A549 (cell line): ENCODE measurements at regions not wholly inside any gene's neighbourhood (a gene's known extent, or its start where the extent isn't known, plus 50 kb on each side); places are given as distances from the start of the nearest gene placed in this dataset.

Experiments
- ATAC-seq, 2 experiments: fragments of 200-7000 bp in 1 of 2; fragments of >200 bp in 1 of 2; cut with Nextera tagmentation in 1 of 2; cut with Tn5 transposase in 1 of 2; 3 replicates each; pipeline versions ENCODE4 v1.8.0 to v1.9.1; 2018 to 2020; ENCODE audit warnings: mild to moderate bottlenecking in 1 of 2, moderate library complexity in 1 of 2
- CTCF ChIA-PET: fragments of 300-600 bp; sonication (Branson Sonifier 250); formaldehyde crosslinking; extraction: SDS; loops from one replicate; lab custom pipeline; 2021; ENCODE audit warnings: antibody characterized with exemption, inconsistent platforms; lab: Yijun Ruan, JAX
- POLR2A ChIA-PET: fragments of 350-600 bp; formaldehyde crosslinking; extraction: SDS; loops from one replicate; lab custom pipeline; 2021; ENCODE audit warnings: antibody characterized with exemption, inconsistent platforms; lab: Yijun Ruan, JAX
- DNase-seq, 2 experiments: peaks; one replicate each; pipeline versions ENCODE4 v3.0.0 to v3.0.0-alpha.2; 2011 to 2016; ENCODE audit warnings: low read depth in 1 of 2, low spot score in 1 of 2
- FAIRE-seq: peaks from 2 replicates; lab custom pipeline; 2011; peaks lifted over from hg19 to GRCh38; lab: Jason Lieb, UNC
- H3K27ac ChIP-seq, 2 experiments: fragments of >200 bp; sonication (Bioruptor Twin); formaldehyde crosslinking; 3 replicates each; pipeline ENCODE4 v1.5.1; 2016 to 2017
- H3K4me1 ChIP-seq: fragments of >200 bp; sonication (Bioruptor Twin); formaldehyde crosslinking; 3 replicates; pipeline ENCODE4 v1.6.1; 2016
- H3K4me2 ChIP-seq: fragments of >200 bp; sonication (Bioruptor Twin); formaldehyde crosslinking; 3 replicates; pipeline ENCODE4 v1.6.1; 2016
- H3K4me3 ChIP-seq: fragments of >200 bp; sonication (Bioruptor Twin); formaldehyde crosslinking; 3 replicates; pipeline ENCODE4 v1.5.1; 2016
- H3K9me3 ChIP-seq: fragments of >200 bp; sonication (Bioruptor Twin); formaldehyde crosslinking; 3 replicates; pipeline ENCODE4 v1.6.1; 2016
- BCL3 ChIP-seq: fragments of >200 bp; sonication (Bioruptor Twin); formaldehyde crosslinking; IDR thresholded peaks from 3 replicates; pipeline ENCODE4 v1.6.1; 2016
- CBX8 ChIP-seq: fragments of 200-600 bp; sonication (generic); IDR thresholded peaks from 2 replicates; pipeline ENCODE4 v1.6.1; 2016
- CHD4 ChIP-seq: fragments of 200-600 bp; sonication (generic); IDR thresholded peaks from 2 replicates; pipeline ENCODE4 v1.6.1; 2016; ENCODE audit warnings: antibody characterized with exemption, mild to moderate bottlenecking, borderline replicate concordance
- CTCF ChIP-seq: fragments of >200 bp; sonication (Bioruptor Twin); formaldehyde crosslinking; IDR thresholded peaks from 3 replicates; pipeline ENCODE4 v1.5.1; 2016
- FOXS1 ChIP-seq: fragments of 250-450 bp; sonication (Bioruptor Pico); IDR thresholded peaks from 2 replicates; pipeline ENCODE4 v1.5.0; 2020; ENCODE audit warnings: mild to moderate bottlenecking, moderate library complexity
- GATA3 ChIP-seq: IDR thresholded peaks from 2 replicates; pipeline ENCODE4 v1.6.1; 2012; ENCODE audit warnings: borderline replicate concordance
- HOXB5 ChIP-seq: fragments of 250-450 bp; sonication (Bioruptor Pico); IDR thresholded peaks from 2 replicates; pipeline ENCODE4 v1.5.0; 2020; ENCODE audit warnings: mild to moderate bottlenecking, moderate library complexity
- JUNB ChIP-seq: fragments of >200 bp; sonication (Bioruptor Twin); formaldehyde crosslinking; IDR thresholded peaks from 2 replicates; pipeline ENCODE4 v1.6.1; 2016
- MAFK ChIP-seq: fragments of 450-650 bp; IDR thresholded peaks from 2 replicates; pipeline ENCODE4 v1.6.1; 2014; ENCODE audit not compliant: partially characterized antibody
- PBX3 ChIP-seq: IDR thresholded peaks from 2 replicates; pipeline ENCODE4 v1.6.1; 2012
- POLR2AphosphoS2 ChIP-seq: conservative IDR thresholded peaks from 2 replicates; pipeline ENCODE4 v1.6.1; 2012; ENCODE audit warnings: low read length, improper control_type of control experiment, inconsistent platforms
- RCOR1 ChIP-seq: fragments of 150-350 bp; IDR thresholded peaks from 2 replicates; pipeline ENCODE4 v1.6.1; 2014; ENCODE audit warnings: antibody characterized with exemption, low read length, low read depth
- RFX5 ChIP-seq: fragments of 450-650 bp; IDR thresholded peaks from 2 replicates; pipeline ENCODE4 v1.7.1; 2014; ENCODE audit warnings: antibody characterized with exemption, mild to moderate bottlenecking, moderate library complexity
- SMC3 ChIP-seq: fragments of >200 bp; sonication (Bioruptor Twin); formaldehyde crosslinking; IDR thresholded peaks from 3 replicates; pipeline ENCODE4 v1.6.1; 2018; ENCODE audit warnings: inconsistent platforms
- TFCP2L1 ChIP-seq: fragments of 250-450 bp; sonication (Bioruptor Pico); IDR thresholded peaks from 2 replicates; pipeline ENCODE4 v1.5.0; 2021; ENCODE audit warnings: mild to moderate bottlenecking
- ZC3H11A ChIP-seq: fragments of 450-650 bp; IDR thresholded peaks from 2 replicates; pipeline ENCODE4 v1.6.1; 2014; ENCODE audit warnings: antibody characterized with exemption, mild to moderate bottlenecking
- ZFP36 ChIP-seq: fragments of 450-650 bp; IDR thresholded peaks from 2 replicates; pipeline ENCODE4 v1.6.1; 2014; ENCODE audit warnings: borderline replicate concordance; ENCODE audit not compliant: partially characterized antibody
- WGBS: methylation state at CpG from one replicate; pipeline ENCODE4 v1.1.6; 2017; ENCODE audit errors: missing lambda C conversion rate; 5-methylcytosine and 5-hydroxymethylcytosine counted together
- TF ChIP-seq, protein P1 (sequence below): fragments of 200-600 bp; sonication (generic); IDR thresholded peaks from 2 replicates; pipeline ENCODE4 v1.6.1; 2016; ENCODE audit warnings: antibody characterized with exemption, mild to moderate bottlenecking, moderate library complexity
- TF ChIP-seq, protein P2 (sequence below): fragments of 450-650 bp; IDR thresholded peaks from 2 replicates; pipeline ENCODE4 v1.6.1; 2014; ENCODE audit warnings: antibody characterized with exemption

DNA sequence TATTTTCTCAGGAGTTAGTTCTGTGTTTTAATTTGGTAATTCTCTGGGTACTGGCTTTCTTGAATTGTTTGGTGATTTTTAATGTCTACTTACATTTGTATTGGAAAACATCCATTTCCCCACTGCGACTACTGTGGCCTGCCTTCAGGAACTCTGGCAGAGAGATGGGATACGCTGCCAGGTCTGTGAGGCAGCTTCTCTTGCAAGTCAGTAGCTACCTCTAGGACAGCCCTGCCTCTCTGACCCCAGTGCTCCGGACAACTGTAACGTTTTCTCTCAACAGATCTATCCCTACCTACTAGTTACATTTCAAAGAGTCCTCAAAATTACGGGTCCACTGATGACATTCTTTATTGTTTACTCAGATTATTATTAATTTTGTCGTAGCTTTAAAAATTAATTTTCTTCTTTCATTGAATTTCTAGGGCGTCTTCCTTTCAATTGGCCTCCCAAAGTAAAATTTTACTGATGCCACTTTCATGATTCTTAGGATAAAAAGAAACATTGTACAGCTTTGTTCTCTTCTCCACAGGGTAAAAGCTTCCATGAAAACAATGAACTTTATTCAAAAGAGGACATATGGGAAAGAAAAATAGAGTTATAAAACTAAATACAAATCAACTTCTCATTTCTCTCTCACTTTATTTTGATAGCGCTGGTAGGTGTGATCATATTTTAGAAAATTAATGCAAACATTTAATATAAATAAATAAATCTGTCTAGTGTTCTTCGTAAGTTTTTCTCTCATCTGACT lies 123.2 kb upstream of the GOLGA8J start (continued):
- TF ChIP-seq, protein P1, sequence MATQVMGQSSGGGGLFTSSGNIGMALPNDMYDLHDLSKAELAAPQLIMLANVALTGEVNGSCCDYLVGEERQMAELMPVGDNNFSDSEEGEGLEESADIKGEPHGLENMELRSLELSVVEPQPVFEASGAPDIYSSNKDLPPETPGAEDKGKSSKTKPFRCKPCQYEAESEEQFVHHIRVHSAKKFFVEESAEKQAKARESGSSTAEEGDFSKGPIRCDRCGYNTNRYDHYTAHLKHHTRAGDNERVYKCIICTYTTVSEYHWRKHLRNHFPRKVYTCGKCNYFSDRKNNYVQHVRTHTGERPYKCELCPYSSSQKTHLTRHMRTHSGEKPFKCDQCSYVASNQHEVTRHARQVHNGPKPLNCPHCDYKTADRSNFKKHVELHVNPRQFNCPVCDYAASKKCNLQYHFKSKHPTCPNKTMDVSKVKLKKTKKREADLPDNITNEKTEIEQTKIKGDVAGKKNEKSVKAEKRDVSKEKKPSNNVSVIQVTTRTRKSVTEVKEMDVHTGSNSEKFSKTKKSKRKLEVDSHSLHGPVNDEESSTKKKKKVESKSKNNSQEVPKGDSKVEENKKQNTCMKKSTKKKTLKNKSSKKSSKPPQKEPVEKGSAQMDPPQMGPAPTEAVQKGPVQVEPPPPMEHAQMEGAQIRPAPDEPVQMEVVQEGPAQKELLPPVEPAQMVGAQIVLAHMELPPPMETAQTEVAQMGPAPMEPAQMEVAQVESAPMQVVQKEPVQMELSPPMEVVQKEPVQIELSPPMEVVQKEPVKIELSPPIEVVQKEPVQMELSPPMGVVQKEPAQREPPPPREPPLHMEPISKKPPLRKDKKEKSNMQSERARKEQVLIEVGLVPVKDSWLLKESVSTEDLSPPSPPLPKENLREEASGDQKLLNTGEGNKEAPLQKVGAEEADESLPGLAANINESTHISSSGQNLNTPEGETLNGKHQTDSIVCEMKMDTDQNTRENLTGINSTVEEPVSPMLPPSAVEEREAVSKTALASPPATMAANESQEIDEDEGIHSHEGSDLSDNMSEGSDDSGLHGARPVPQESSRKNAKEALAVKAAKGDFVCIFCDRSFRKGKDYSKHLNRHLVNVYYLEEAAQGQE = no peak
- TF ChIP-seq GATA3 (no peak), TFCP2L1 (CRISPR knock-in tag) (no peak), POLR2AphosphoS2 (no peak)

GRCh38 chr15:29952225-29952624 lies 130.0 kb upstream of the TJP1 start:
- POLR2A ChIA-PET = no interaction called here
- no peak for TF ChIP-seq FOXS1
- no peak for TF ChIP-seq SMC3
- TF ChIP-seq, protein P2, sequence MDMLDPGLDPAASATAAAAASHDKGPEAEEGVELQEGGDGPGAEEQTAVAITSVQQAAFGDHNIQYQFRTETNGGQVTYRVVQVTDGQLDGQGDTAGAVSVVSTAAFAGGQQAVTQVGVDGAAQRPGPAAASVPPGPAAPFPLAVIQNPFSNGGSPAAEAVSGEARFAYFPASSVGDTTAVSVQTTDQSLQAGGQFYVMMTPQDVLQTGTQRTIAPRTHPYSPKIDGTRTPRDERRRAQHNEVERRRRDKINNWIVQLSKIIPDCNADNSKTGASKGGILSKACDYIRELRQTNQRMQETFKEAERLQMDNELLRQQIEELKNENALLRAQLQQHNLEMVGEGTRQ = no peak
- no peak for TF ChIP-seq ZFP36
- TF ChIP-seq JUNB = no peak
- no peak for TF ChIP-seq ZC3H11A
- TF ChIP-seq CTCF = no peak
- TF ChIP-seq RFX5 = no peak
- TF ChIP-seq RCOR1 = no peak
- no peak for TF ChIP-seq PBX3
- TF ChIP-seq CBX8 = no peak
- no peak for TF ChIP-seq HOXB5 (CRISPR knock-in tag)
- TF ChIP-seq CHD4 = no peak
- no peak for TF ChIP-seq BCL3
- no peak for TF ChIP-seq MAFK
- TF ChIP-seq, all 56 proteins: peak for 0
- no peak for ATAC-seq
- Histone ChIP-seq H3K9me3 (no peaks in the 10 kb centered on the region), H3K4me3 (no peak overlapping the region), H3K27ac (no peak overlapping the region), H3K4me2 (no peak overlapping the region), H3K4me1 (peaks cover 5% of the 10 kb centered on the region; the same call in 2 of the 3 replicates)
- CTCF ChIA-PET = interaction anchor here (0.7 to 2.3 kb wide), 3 partner anchors 10 to 21 kb away, joined by 3 to 7 read pairs (median 4); no protein-coding TSS in a partner anchor
- 38% methylated on average over 1 of the region's 1 CpG for WGBS
- FAIRE-seq = no peak
- DNase-seq = no peak
